ENCODE measurements at regions not wholly inside any gene's neighbourhood (a gene's known extent, or its start where the extent isn't known, plus 50 kb on each side); places are given as distances from the start of the nearest gene placed in this dataset.
A peak's percentile ranks its signal among the peaks of the same experiment; 100 is the strongest.

DNA sequence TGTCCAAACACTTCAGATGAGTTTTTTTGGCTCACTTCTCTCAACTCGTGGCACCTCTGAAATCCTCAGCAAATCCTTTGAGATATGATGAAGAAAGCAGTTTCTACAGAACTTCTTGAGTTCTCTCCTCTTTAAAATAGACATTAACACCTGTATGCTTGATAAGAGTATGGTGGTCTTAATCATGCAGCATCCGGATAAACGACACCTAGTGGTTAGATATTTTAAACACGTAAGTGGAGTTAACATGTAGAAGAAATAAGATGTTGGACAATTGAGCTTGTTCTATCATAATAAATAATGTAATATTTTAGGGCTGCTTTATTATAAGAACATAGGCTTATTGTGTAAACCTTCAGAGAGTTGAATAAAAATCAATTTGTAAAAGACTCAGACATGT is 324.8 kb downstream of the CYLC2 start:
- Histone ChIP-seq H3K23ac (ENCODE audit: insufficient read length) (no peak overlapping the region), H2AK5ac (ENCODE audit: low read depth, low read length) (no peak overlapping the region), H2BK120ac (replicated peaks; ENCODE audit: low read depth, low read length) (no peak overlapping the region), H4K5ac (ENCODE audit: insufficient read length, low read depth, low read length) (no peak overlapping the region), H2AFZ (ENCODE audit: low read length) (no peak overlapping the region), H3K9ac (replicated peaks in 1 of 4; ENCODE audit: extremely low read depth in 1 of 4, low read depth in 3 of 4, low read length in 3 of 4) (no peak overlapping the region), H3K9me3 (ENCODE audit: insufficient read depth in 2 of 2, low read depth in 1 of 2, low read length in 1 of 2) (no peaks in the 10 kb centered on the region), H3K18ac (ENCODE audit: extremely low read depth, low read length) (no peak overlapping the region), H2BK12ac (ENCODE audit: low read depth, low read length) (no peak overlapping the region), H3K4me3 (ENCODE audit: extremely low read depth in 1 of 4, insufficient read depth in 2 of 4, low read depth in 3 of 4, low read length in 4 of 4) (no peak overlapping the region), H2BK20ac (ENCODE audit: low read length) (no peak overlapping the region), H3K4ac (replicated peaks; ENCODE audit: insufficient read length, low read depth, low read length) (no peak overlapping the region), H3K4me2 (ENCODE audit: insufficient read depth in 1 of 2, low read depth in 2 of 2, low read length in 2 of 2) (no peak overlapping the region), H2BK15ac (ENCODE audit: low read length) (no peak overlapping the region), H4K20me1 (replicated peaks in 1 of 2; ENCODE audit: control insufficient read depth in 1 of 2, insufficient read depth in 2 of 2, low read length in 2 of 2) (no peaks in the 10 kb centered on the region), H3K27me3 (replicated peaks in 1 of 4; ENCODE audit: control insufficient read depth in 3 of 4, extremely low read depth in 1 of 4, insufficient read depth in 3 of 4, low read length in 3 of 4) (no peaks in the 10 kb centered on the region), H2BK5ac (ENCODE audit: low read depth, low read length) (no peak overlapping the region), H3K14ac (ENCODE audit: insufficient read length) (no peak overlapping the region), H3K27ac (ENCODE audit: low read depth, low read length) (no peak overlapping the region), H4K8ac (ENCODE audit: extremely low read depth, insufficient read depth, low read length) (no peak overlapping the region), H3K56ac (replicated peaks; ENCODE audit: insufficient read length, low read depth, low read length) (no peak overlapping the region), H3K79me1 (ENCODE audit: low read depth, low read length) (no peaks in the 10 kb centered on the region), H3K4me1 (replicated peaks in 1 of 4; ENCODE audit: control insufficient read depth in 3 of 4, insufficient read depth in 4 of 4, low read length in 3 of 4) (no peaks in the 10 kb centered on the region), H3K79me2 (ENCODE audit: control insufficient read depth in 1 of 2, insufficient read depth in 2 of 2, low read length in 2 of 2) (no peaks in the 10 kb centered on the region), H3K36me3 (ENCODE audit: control insufficient read depth in 2 of 4, insufficient read depth in 4 of 4, low read length in 3 of 4) (no peaks in the 10 kb centered on the region), H4K91ac (replicated peaks; ENCODE audit: insufficient read length, low read length) (no peak overlapping the region), H3K23me2 (ENCODE audit: low read depth, low read length) (no peaks in the 10 kb centered on the region)
- CTCF ChIA-PET (ENCODE audit: partially characterized antibody), result interaction anchor here (0.9 kb wide), 1 partner anchor 15 kb away, joined by 3 read pairs; no protein-coding TSS in a partner anchor
- 57% methylated on average over 4 of the region's 4 CpGs; no CpG with 5 or more reads in 1 of the 2 experiments for WGBS, 2 experiments (ENCODE audit: extremely low coverage in 1 of 2, insufficient coverage in 1 of 2, insufficient read length in 1 of 2, insufficient replicate concordance in 2 of 2, low coverage in 1 of 2, low lambda C conversion rate in 2 of 2, missing lambda C conversion rate in 1 of 2)
- FAIRE-seq (no peak), DNase-seq (ENCODE audit: low read depth in 1 of 2, low spot score in 2 of 2) (no peak)
- POLR2A ChIA-PET (ENCODE audit: partially characterized antibody), result no interaction called here
- TF ChIP-seq NANOG (IDR thresholded peaks at IDR 0.05; ENCODE audit: insufficient read depth, low read depth, low read length, poor library complexity, severe bottlenecking) (no peak), CHD1 (IDR thresholded peaks at IDR 0.05; ENCODE audit: low read depth, low read length) (no peak), JUND (IDR thresholded peaks at IDR 0.05; ENCODE audit: low read length) (no peak), CBX5 (IDR thresholded peaks at IDR 0.05; ENCODE audit: low read depth, low read length) (no peak), SAP30 (IDR thresholded peaks at IDR 0.05; ENCODE audit: insufficient read depth, insufficient replicate concordance, low read length) (no peak), FOSL1 (IDR thresholded peaks at IDR 0.05; ENCODE audit: insufficient read depth, low read depth, low read length) (no peak), EGR1 (IDR thresholded peaks at IDR 0.05; ENCODE audit: borderline replicate concordance, low read depth, low read length) (no peak), CREB1 (IDR thresholded peaks at IDR 0.05) (no peak), RAD21 (IDR thresholded peaks at IDR 0.05 in 1 of 2, conservative IDR thresholded peaks at IDR 0.05 in 1 of 2; ENCODE audit: low read depth in 2 of 2, low read length in 2 of 2) (peak in 1 of 2 experiments; percentile 32; a peak in 2 of 4 replicates), SRF (IDR thresholded peaks at IDR 0.05; ENCODE audit: low read depth, low read length) (no peak)
- TF ChIP-seq, protein P1, sequence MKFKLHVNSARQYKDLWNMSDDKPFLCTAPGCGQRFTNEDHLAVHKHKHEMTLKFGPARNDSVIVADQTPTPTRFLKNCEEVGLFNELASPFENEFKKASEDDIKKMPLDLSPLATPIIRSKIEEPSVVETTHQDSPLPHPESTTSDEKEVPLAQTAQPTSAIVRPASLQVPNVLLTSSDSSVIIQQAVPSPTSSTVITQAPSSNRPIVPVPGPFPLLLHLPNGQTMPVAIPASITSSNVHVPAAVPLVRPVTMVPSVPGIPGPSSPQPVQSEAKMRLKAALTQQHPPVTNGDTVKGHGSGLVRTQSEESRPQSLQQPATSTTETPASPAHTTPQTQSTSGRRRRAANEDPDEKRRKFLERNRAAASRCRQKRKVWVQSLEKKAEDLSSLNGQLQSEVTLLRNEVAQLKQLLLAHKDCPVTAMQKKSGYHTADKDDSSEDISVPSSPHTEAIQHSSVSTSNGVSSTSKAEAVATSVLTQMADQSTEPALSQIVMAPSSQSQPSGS (IDR thresholded peaks at IDR 0.05; ENCODE audit: low read length), result no peak
